Colonic mucosa (tissue), 4 donors: ENCODE measurements at regions not wholly inside any gene's neighbourhood (a gene's known extent, or its start where the extent isn't known, plus 50 kb on each side); places are given as distances from the start of the nearest gene placed in this dataset.

Source experiments
- DNase-seq: peaks from one replicate; pipeline ENCODE4 v3.0.0-alpha.2; 2020
- H3K27ac ChIP-seq: fragments of 200-600 bp; one replicate; pipeline ENCODE4 v1.8.0; 2021
- H3K27me3 ChIP-seq: fragments of 200-600 bp; one replicate; pipeline ENCODE4 v1.8.0; 2021
- H3K36me3 ChIP-seq: fragments of 200-600 bp; one replicate; pipeline ENCODE4 v1.8.0; 2021
- H3K4me1 ChIP-seq: fragments of 200-600 bp; one replicate; pipeline ENCODE4 v1.8.0; 2021; ENCODE audit warnings: mild to moderate bottlenecking
- H3K4me3 ChIP-seq: fragments of 200-600 bp; one replicate; pipeline ENCODE4 v1.8.0; 2021
- H3K9ac ChIP-seq, 2 donors: one replicate each; pipeline ENCODE4 v1.7.0; 2013; ENCODE audit warnings: control low read depth in 2 of 2, low read depth in 2 of 2, low read length in 2 of 2
- H3K9me3 ChIP-seq: fragments of 200-600 bp; one replicate; pipeline ENCODE4 v1.8.0; 2021
- CTCF ChIP-seq: fragments of 200-600 bp; IDR thresholded peaks from one replicate; pipeline ENCODE4 v1.8.0; 2022; ENCODE audit warnings: antibody characterized with exemption, mild to moderate bottlenecking
- intact Hi-C: fragments of 100-400 bp; cut with DNase I; formaldehyde crosslinking; loops from one replicate; pipeline ENCODE4 v1.14.1; 2022
- donor health status: healthy.
- donor health status: DM: no; HTN: no; CAD: no.
- donor health status: DM: no; HTN: no; CAD: no.

GRCh38 chr5:92554447-92555085 is 1026.5 kb downstream of the NR2F1-AS1 start:
- Histone ChIP-seq H3K4me3 (no peak overlapping the region), H3K9me3 (no peaks in the 10 kb centered on the region), H3K27me3 (no peaks in the 10 kb centered on the region), H3K36me3 (no peaks in the 10 kb centered on the region), H3K4me1 (no peaks in the 10 kb centered on the region), H3K9ac (no peak overlapping the region), H3K27ac (no peak overlapping the region)
- no peak for TF ChIP-seq CTCF
- no peak for DNase-seq
- intact Hi-C loops = no loop called here

GRCh38 chr5:92553326-92553725 is 1027.7 kb downstream of the NR2F1-AS1 start:
- no peaks in the 10 kb centered on the region for H3K9me3 ChIP-seq
- no peak for DNase-seq

GRCh38 chr5:92552206-92553160 is 1028.5 kb downstream of the NR2F1-AS1 start:
- Histone ChIP-seq H3K36me3 (no peaks in the 10 kb centered on the region), H3K27ac (no peak overlapping the region), H3K4me1 (no peaks in the 10 kb centered on the region), H3K27me3 (no peaks in the 10 kb centered on the region), H3K9me3 (no peaks in the 10 kb centered on the region), H3K4me3 (no peak overlapping the region), H3K9ac (no peak overlapping the region)
- no peak for TF ChIP-seq CTCF
- intact Hi-C loops = no loop called here
- DNase-seq = no peak

More at GRCh38 chr5:92553326-92553725, 1027.7 kb downstream of the NR2F1-AS1 start:
- TF ChIP-seq CTCF = no peak
- Histone ChIP-seq H3K4me3 (no peak overlapping the region), H3K36me3 (no peaks in the 10 kb centered on the region), H3K9ac (no peak overlapping the region), H3K27me3 (no peaks in the 10 kb centered on the region), H3K27ac (no peak overlapping the region), H3K4me1 (no peaks in the 10 kb centered on the region)
- intact Hi-C loops = no loop called here

- H3K36me3 ChIP-seq = no peaks in the 10 kb centered on the region
- H3K27me3 ChIP-seq = no peaks in the 10 kb centered on the region
- no peak for DNase-seq
- no peak overlapping the region for H3K27ac ChIP-seq
- H3K9me3 ChIP-seq = no peaks in the 10 kb centered on the region
- TF ChIP-seq CTCF = no peak
- H3K9ac ChIP-seq = no peak overlapping the region
- H3K4me1 ChIP-seq = no peaks in the 10 kb centered on the region
- intact Hi-C loops = no loop called here
- no peak overlapping the region for H3K4me3 ChIP-seq
Observed at GRCh38 chr5:92548346-92548745, 1032.7 kb downstream of the NR2F1-AS1 start.

GRCh38 chr5:92544596-92544995 is 1036.4 kb downstream of the NR2F1-AS1 start:
- no peak overlapping the region for H3K4me3 ChIP-seq
- no peak overlapping the region for H3K9ac ChIP-seq
- DNase-seq = no peak
- no peaks in the 10 kb centered on the region for H3K4me1 ChIP-seq
- no peak overlapping the region for H3K27ac ChIP-seq
- no peaks in the 10 kb centered on the region for H3K9me3 ChIP-seq
- intact Hi-C loops = no loop called here
- H3K36me3 ChIP-seq = no peaks in the 10 kb centered on the region
- TF ChIP-seq CTCF = no peak
- H3K27me3 ChIP-seq = no peaks in the 10 kb centered on the region
